Neural cell (in vitro differentiated cells): ENCODE measurements at regions not wholly inside any gene's neighbourhood (a gene's known extent, or its start where the extent isn't known, plus 50 kb on each side); places are given as distances from the start of the nearest gene placed in this dataset.

ENCODE experiments used
- H2AFZ ChIP-seq: fragments of 200-600, 300-800 bp; sonication (generic), shearing (Covaris generic); 2 replicates; pipeline ENCODE4 v1.6.0; 2014; ENCODE audit warnings: low read depth, mild to moderate bottlenecking, antibody characterized with exemption, low read length, moderate library complexity
- H3F3A ChIP-seq: fragments of 200-600 bp; shearing (Covaris generic); 2 replicates; pipeline ENCODE4 v1.6.1; 2016; ENCODE audit warnings: mild to moderate bottlenecking, moderate library complexity, mixed read lengths, antibody characterized with exemption, low read length; ENCODE audit not compliant: insufficient read depth, poor library complexity, severe bottlenecking
- H3K27ac ChIP-seq: fragments of 200-600, 300-800 bp; sonication (generic), shearing (Covaris generic); 2 replicates; pipeline ENCODE4 v1.5.1; 2014; ENCODE audit warnings: mild to moderate bottlenecking, low read length, moderate library complexity
- H3K27me3 ChIP-seq: fragments of 300-800, 200-600 bp; sonication (generic), shearing (Covaris generic); 2 replicates; pipeline ENCODE4 v1.6.0; 2014; ENCODE audit warnings: mild to moderate bottlenecking, low read depth, low read length, moderate library complexity; ENCODE audit not compliant: insufficient read depth
- H3K36me3 ChIP-seq: fragments of 300-800, 200-600 bp; sonication (generic), shearing (Covaris generic); 2 replicates; pipeline ENCODE4 v1.5.1; 2014; ENCODE audit warnings: mild to moderate bottlenecking, antibody characterized with exemption, low read length, moderate library complexity; ENCODE audit not compliant: insufficient read depth
- H3K4me2 ChIP-seq: fragments of 300-800, 200-600 bp; sonication (generic), shearing (Covaris generic); 2 replicates; pipeline ENCODE4 v1.6.0; 2014; ENCODE audit warnings: mild to moderate bottlenecking, low read length
- H3K4me3 ChIP-seq: fragments of 300-800, 200-600 bp; sonication (generic), shearing (Covaris generic); 2 replicates; pipeline ENCODE4 v1.5.1; 2014; ENCODE audit warnings: mild to moderate bottlenecking, low read length, moderate library complexity
- H3K79me2 ChIP-seq: fragments of 200-600 bp; shearing (Covaris generic); replicated peaks from 2 replicates; pipeline ENCODE4 v1.6.0; 2014; ENCODE audit warnings: mild to moderate bottlenecking, low read length, moderate library complexity; ENCODE audit not compliant: insufficient read depth
- H3K9ac ChIP-seq: fragments of 300-800, 200-600 bp; sonication (generic), shearing (Covaris generic); 2 replicates; pipeline ENCODE4 v1.6.1; 2016; ENCODE audit warnings: mild to moderate bottlenecking, low read length, mixed read lengths
- H3K9me2 ChIP-seq: fragments of 200-600 bp; shearing (Covaris generic); 2 replicates; pipeline ENCODE4 v1.6.1; 2016; ENCODE audit warnings: mild to moderate bottlenecking, low read length, mixed read lengths; ENCODE audit not compliant: insufficient read depth
- H3K9me3 ChIP-seq: fragments of 200-600, 300-800 bp; sonication (generic), shearing (Covaris generic); 2 replicates; pipeline ENCODE4 v1.6.1; 2016; ENCODE audit warnings: mild to moderate bottlenecking, mixed run types, low read length, moderate library complexity, mixed read lengths
- H4K20me1 ChIP-seq: fragments of 200-600 bp; shearing (Covaris generic); 2 replicates; pipeline ENCODE4 v1.6.1; 2016; ENCODE audit warnings: mild to moderate bottlenecking, mixed run types; ENCODE audit not compliant: insufficient read depth
- CTCF ChIP-seq: fragments of 450-650 bp; IDR thresholded peaks from 2 replicates; pipeline ENCODE4 v1.5.1; 2014; ENCODE audit warnings: antibody characterized with exemption, mild to moderate bottlenecking, moderate library complexity; ENCODE audit not compliant: poor library complexity, severe bottlenecking
- EP300 ChIP-seq: fragments of 450-650 bp; conservative IDR thresholded peaks from 2 replicates; pipeline ENCODE4 v1.6.1; 2014; ENCODE audit warnings: antibody characterized with exemption, mild to moderate bottlenecking, moderate library complexity; ENCODE audit not compliant: poor library complexity, severe bottlenecking
- EZH2 ChIP-seq: fragments of 200-600, 300-800 bp; shearing (Covaris generic), sonication (generic); IDR thresholded peaks from 2 replicates; pipeline ENCODE4 v1.6.1; 2014; ENCODE audit warnings: antibody characterized with exemption, low read length, borderline replicate concordance, mild to moderate bottlenecking; ENCODE audit not compliant: insufficient read depth, poor library complexity, severe bottlenecking
- MXI1 ChIP-seq: fragments of 450-650 bp; conservative IDR thresholded peaks from 2 replicates; pipeline ENCODE4 v1.6.1; 2014; ENCODE audit warnings: antibody characterized with exemption, mild to moderate bottlenecking; ENCODE audit not compliant: poor library complexity, severe bottlenecking
- POLR2AphosphoS5 ChIP-seq: IDR thresholded peaks from 2 replicates; pipeline ENCODE4 v1.6.1; 2012
- RAD21 ChIP-seq: fragments of 450-650 bp; conservative IDR thresholded peaks from 2 replicates; pipeline ENCODE4 v1.6.1; 2014; ENCODE audit warnings: antibody characterized with exemption, mild to moderate bottlenecking, moderate library complexity
- REST ChIP-seq: IDR thresholded peaks from 2 replicates; pipeline ENCODE4 v1.6.1; 2012; ENCODE audit warnings: borderline replicate concordance
- SMC3 ChIP-seq: fragments of 450-650 bp; conservative IDR thresholded peaks from 2 replicates; pipeline ENCODE4 v1.6.1; 2014; ENCODE audit warnings: antibody characterized with exemption, mild to moderate bottlenecking, moderate library complexity; ENCODE audit not compliant: poor library complexity
- TAF1 ChIP-seq: IDR thresholded peaks from 2 replicates; pipeline ENCODE4 v1.6.1; 2012; ENCODE audit warnings: low read depth

GRCh38 chr18:67232406-67232805 lies 284.1 kb downstream of the DSEL start:
- Histone ChIP-seq H4K20me1 (no peaks in the 10 kb centered on the region), H2AFZ (no peak overlapping the region), H3K9ac (no peak overlapping the region), H3K27me3 (no peaks in the 10 kb centered on the region), H3K9me3 (no peaks in the 10 kb centered on the region), H3K27ac (no peak overlapping the region), H3K4me2 (no peak overlapping the region), H3K36me3 (no peaks in the 10 kb centered on the region), H3F3A (no peaks in the 10 kb centered on the region), H3K9me2 (no peaks in the 10 kb centered on the region), H3K79me2 (no peaks in the 10 kb centered on the region), H3K4me3 (no peak overlapping the region)
- TF ChIP-seq MXI1 (no peak), RAD21 (no peak), SMC3 (no peak), EP300 (no peak), POLR2AphosphoS5 (no peak), CTCF (no peak), TAF1 (no peak), REST (no peak), EZH2 (no peak)

GRCh38 chr18:67222887-67223286 lies 293.6 kb downstream of the DSEL start:
- H3K27me3 ChIP-seq, result no peaks in the 10 kb centered on the region
- no peak overlapping the region for H2AFZ ChIP-seq
- no peak overlapping the region for H3K4me2 ChIP-seq
- H4K20me1 ChIP-seq, result no peaks in the 10 kb centered on the region
- no peak overlapping the region for H3K27ac ChIP-seq
- H3K9ac ChIP-seq, result no peak overlapping the region
- no peak overlapping the region for H3K4me3 ChIP-seq
- H3K9me2 ChIP-seq, result no peaks in the 10 kb centered on the region
- no peaks in the 10 kb centered on the region for H3K9me3 ChIP-seq
- H3K36me3 ChIP-seq, result no peaks in the 10 kb centered on the region
- no peaks in the 10 kb centered on the region for H3K79me2 ChIP-seq
- no peaks in the 10 kb centered on the region for H3F3A ChIP-seq
- TF ChIP-seq MXI1 (no peak), CTCF (no peak), TAF1 (no peak), RAD21 (no peak), POLR2AphosphoS5 (peak; percentile 41), EZH2 (no peak), REST (no peak), EP300 (peak; percentile 52), SMC3 (no peak)
